NCI-H526 treated with DMSO at 0.1 percent for 48 hours (cell line): ENCODE measurements at regions not wholly inside any gene's neighbourhood (a gene's known extent, or its start where the extent isn't known, plus 50 kb on each side); places are given as distances from the start of the nearest gene placed in this dataset.
"Not testable (repeated sequence)": the region's sequence is repeated elsewhere in the genome, so short reads cannot be mapped to it uniquely, and the experiment has no call there.

Experiments
- DNase-seq: peaks from one replicate; lab custom pipeline; 2025; lab: John Stamatoyannopoulos, UW

- no peak for DNase-seq
Observed at GRCh38 chr6:126206504-126207246, 133.2 kb upstream of the CENPW start.

GRCh38 chr6:126210398-126211075, 129.4 kb upstream of the CENPW start:
- no peak for DNase-seq

GRCh38 chr6:126217497-126217896, 122.4 kb upstream of the CENPW start:
- DNase-seq = no peak

- not testable (repeated sequence) for DNase-seq
Observed at GRCh38 chr6:126220901-126221300, 119.0 kb upstream of the CENPW start.

GRCh38 chr6:126227833-126228702, 111.8 kb upstream of the CENPW start:
- DNase-seq = peak; percentile 73

- no peak for DNase-seq
Observed at GRCh38 chr6:126232671-126233070, 107.2 kb upstream of the CENPW start.

GRCh38 chr6:126233192-126233591, 106.7 kb upstream of the CENPW start:
- no peak for DNase-seq

GRCh38 chr6:126235363-126235762, 104.6 kb upstream of the CENPW start:
- DNase-seq = no peak

- DNase-seq = no peak
Observed at GRCh38 chr6:126245077-126245476, 94.8 kb upstream of the CENPW start.

GRCh38 chr6:126252154-126252553, 87.8 kb upstream of the CENPW start:
- DNase-seq = no peak

GRCh38 chr6:126253431-126253830, 86.5 kb upstream of the CENPW start:
- DNase-seq = no peak

- no peak for DNase-seq
Observed at GRCh38 chr6:126258150-126258549, 81.8 kb upstream of the CENPW start.

- no peak for DNase-seq
Observed at GRCh38 chr6:126261792-126262421, 78.0 kb upstream of the CENPW start.

GRCh38 chr6:126264265-126264664, 75.7 kb upstream of the CENPW start:
- no peak for DNase-seq

- DNase-seq = no peak
Observed at GRCh38 chr6:126266664-126267063, 73.3 kb upstream of the CENPW start.

- DNase-seq = peak; percentile 23
Observed at GRCh38 chr6:126267626-126268025, 72.3 kb upstream of the CENPW start.

- no peak for DNase-seq
Observed at GRCh38 chr6:126268092-126268491, 71.8 kb upstream of the CENPW start.

GRCh38 chr6:126280287-126280686, 59.6 kb upstream of the CENPW start:
- no peak for DNase-seq

- no peak for DNase-seq
Observed at GRCh38 chr6:126285871-126286365, 54.0 kb upstream of the CENPW start.
